WTC11 (cell line): ENCODE measurements at regions not wholly inside any gene's neighbourhood (a gene's known extent, or its start where the extent isn't known, plus 50 kb on each side); places are given as distances from the start of the nearest gene placed in this dataset.

ENCODE experiments used
- FOXJ3 ChIP-seq: sonication (generic); formaldehyde crosslinking; IDR thresholded peaks from 2 replicates; pipeline ENCODE4 v1.9.0; 2021; ENCODE audit warnings: missing genetic modification reagents, mild to moderate bottlenecking, borderline replicate concordance
- FOXP1 ChIP-seq: sonication (generic); formaldehyde crosslinking; IDR thresholded peaks from 2 replicates; pipeline ENCODE4 v1.8.0; 2022; ENCODE audit warnings: missing genetic modification reagents, mild to moderate bottlenecking, moderate library complexity, borderline replicate concordance
- JUN ChIP-seq: sonication (generic); formaldehyde crosslinking; IDR thresholded peaks from 2 replicates; pipeline ENCODE4 v1.8.0; 2023; ENCODE audit warnings: mild to moderate bottlenecking, missing genetic modification reagents
- NFYB ChIP-seq: sonication (generic); formaldehyde crosslinking; conservative IDR thresholded peaks from 2 replicates; pipeline ENCODE4 v1.8.0; 2022; ENCODE audit warnings: low read depth, missing genetic modification reagents
- TF ChIP-seq, protein P1 (sequence below): fragments of 200-600 bp; IDR thresholded peaks from 2 replicates; pipeline ENCODE4 v1.8.0; 2022; ENCODE audit warnings: antibody characterized with exemption

DNA sequence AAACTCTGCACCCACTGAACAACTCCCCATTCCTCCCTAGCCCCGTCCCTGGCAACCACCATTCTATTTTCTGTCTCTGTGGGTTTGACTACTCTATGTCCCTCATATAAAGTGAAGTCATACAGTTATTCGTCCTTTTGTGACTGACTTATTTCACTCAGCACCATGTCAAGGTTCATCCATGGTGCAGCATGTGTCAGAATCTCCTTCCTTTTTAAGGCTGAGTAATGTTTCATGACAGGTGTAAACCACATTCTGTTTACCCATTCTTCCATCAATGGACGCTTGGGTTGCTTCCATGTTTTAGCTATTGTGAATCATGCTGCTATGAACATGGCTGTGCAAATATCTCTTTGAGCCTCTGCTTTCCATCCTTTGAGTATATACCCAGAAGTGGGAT, 192.3 kb upstream of the NSMCE3 start:
- TF ChIP-seq JUN (CRISPR knock-in tag) (no peak), FOXP1 (CRISPR knock-in tag) (no peak), NFYB (no peak), FOXJ3 (CRISPR knock-in tag) (no peak)
- TF ChIP-seq, protein P1, sequence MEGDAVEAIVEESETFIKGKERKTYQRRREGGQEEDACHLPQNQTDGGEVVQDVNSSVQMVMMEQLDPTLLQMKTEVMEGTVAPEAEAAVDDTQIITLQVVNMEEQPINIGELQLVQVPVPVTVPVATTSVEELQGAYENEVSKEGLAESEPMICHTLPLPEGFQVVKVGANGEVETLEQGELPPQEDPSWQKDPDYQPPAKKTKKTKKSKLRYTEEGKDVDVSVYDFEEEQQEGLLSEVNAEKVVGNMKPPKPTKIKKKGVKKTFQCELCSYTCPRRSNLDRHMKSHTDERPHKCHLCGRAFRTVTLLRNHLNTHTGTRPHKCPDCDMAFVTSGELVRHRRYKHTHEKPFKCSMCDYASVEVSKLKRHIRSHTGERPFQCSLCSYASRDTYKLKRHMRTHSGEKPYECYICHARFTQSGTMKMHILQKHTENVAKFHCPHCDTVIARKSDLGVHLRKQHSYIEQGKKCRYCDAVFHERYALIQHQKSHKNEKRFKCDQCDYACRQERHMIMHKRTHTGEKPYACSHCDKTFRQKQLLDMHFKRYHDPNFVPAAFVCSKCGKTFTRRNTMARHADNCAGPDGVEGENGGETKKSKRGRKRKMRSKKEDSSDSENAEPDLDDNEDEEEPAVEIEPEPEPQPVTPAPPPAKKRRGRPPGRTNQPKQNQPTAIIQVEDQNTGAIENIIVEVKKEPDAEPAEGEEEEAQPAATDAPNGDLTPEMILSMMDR, result no peak
